ENCODE measurements at regions not wholly inside any gene's neighbourhood (a gene's known extent, or its start where the extent isn't known, plus 50 kb on each side); places are given as distances from the start of the nearest gene placed in this dataset.

GRCh38 chr17:77028900-77029299, 111.9 kb upstream of the SEC14L1 start:
- no peak for TF ChIP-seq CTCF (IDR thresholded peaks at IDR 0.05)
- TF ChIP-seq, protein P1, sequence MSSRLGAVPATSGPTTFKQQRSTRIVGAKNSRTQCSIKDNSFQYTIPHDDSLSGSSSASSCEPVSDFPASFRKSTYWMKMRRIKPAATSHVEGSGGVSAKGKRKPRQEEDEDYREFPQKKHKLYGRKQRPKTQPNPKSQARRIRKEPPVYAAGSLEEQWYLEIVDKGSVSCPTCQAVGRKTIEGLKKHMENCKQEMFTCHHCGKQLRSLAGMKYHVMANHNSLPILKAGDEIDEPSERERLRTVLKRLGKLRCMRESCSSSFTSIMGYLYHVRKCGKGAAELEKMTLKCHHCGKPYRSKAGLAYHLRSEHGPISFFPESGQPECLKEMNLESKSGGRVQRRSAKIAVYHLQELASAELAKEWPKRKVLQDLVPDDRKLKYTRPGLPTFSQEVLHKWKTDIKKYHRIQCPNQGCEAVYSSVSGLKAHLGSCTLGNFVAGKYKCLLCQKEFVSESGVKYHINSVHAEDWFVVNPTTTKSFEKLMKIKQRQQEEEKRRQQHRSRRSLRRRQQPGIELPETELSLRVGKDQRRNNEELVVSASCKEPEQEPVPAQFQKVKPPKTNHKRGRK (CRISPR knock-in tag; IDR thresholded peaks at IDR 0.05; ENCODE audit: borderline replicate concordance): no peak
- TF ChIP-seq, protein P2, sequence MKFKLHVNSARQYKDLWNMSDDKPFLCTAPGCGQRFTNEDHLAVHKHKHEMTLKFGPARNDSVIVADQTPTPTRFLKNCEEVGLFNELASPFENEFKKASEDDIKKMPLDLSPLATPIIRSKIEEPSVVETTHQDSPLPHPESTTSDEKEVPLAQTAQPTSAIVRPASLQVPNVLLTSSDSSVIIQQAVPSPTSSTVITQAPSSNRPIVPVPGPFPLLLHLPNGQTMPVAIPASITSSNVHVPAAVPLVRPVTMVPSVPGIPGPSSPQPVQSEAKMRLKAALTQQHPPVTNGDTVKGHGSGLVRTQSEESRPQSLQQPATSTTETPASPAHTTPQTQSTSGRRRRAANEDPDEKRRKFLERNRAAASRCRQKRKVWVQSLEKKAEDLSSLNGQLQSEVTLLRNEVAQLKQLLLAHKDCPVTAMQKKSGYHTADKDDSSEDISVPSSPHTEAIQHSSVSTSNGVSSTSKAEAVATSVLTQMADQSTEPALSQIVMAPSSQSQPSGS (CRISPR knock-in tag; IDR thresholded peaks at IDR 0.05; ENCODE audit: borderline replicate concordance, low read depth): no peak
- TF ChIP-seq ETV6 (CRISPR knock-in tag; IDR thresholded peaks at IDR 0.05): no peak
- TF ChIP-seq ZBTB21 (CRISPR knock-in tag; IDR thresholded peaks at IDR 0.05; ENCODE audit: borderline replicate concordance): no peak
